CD14-positive monocyte (primary cell): ENCODE measurements at regions not wholly inside any gene's neighbourhood (a gene's known extent, or its start where the extent isn't known, plus 50 kb on each side); places are given as distances from the start of the nearest gene placed in this dataset.
"Not testable (repeated sequence)": the region's sequence is repeated elsewhere in the genome, so short reads cannot be mapped to it uniquely, and the experiment has no call there.

Source experiments
- DNase-seq, 3 donors: peaks; one replicate each; pipeline ENCODE4 v3.0.0-alpha.2; 2011 to 2022
- H2AFZ ChIP-seq: 2 replicates; pipeline ENCODE4 v1.6.0; 2012; ENCODE audit warnings: mild to moderate bottlenecking, low read depth, low read length, inconsistent platforms; ENCODE audit not compliant: insufficient read depth, poor library complexity, severe bottlenecking
- H3K27ac ChIP-seq, 2 donors: 1 replicate in 1 of 2; 2 replicates in 1 of 2; pipeline ENCODE4 v1.5.1; 2012 to 2013; ENCODE audit warnings: low read length in 2 of 2, control low read depth in 1 of 2, inconsistent platforms in 1 of 2, low read depth in 1 of 2, mild to moderate bottlenecking in 1 of 2
- H3K27me3 ChIP-seq, 2 donors: one replicate each; pipeline versions ENCODE4 v1.6.0 to v1.6.1; 2011 to 2013; ENCODE audit warnings: low read length in 2 of 2; ENCODE audit not compliant: control insufficient read depth in 2 of 2, insufficient read depth in 2 of 2
- H3K36me3 ChIP-seq, 2 donors: replicated peaks in 1 of 2; 1 replicate in 1 of 2; 2 replicates in 1 of 2; pipeline versions ENCODE4 v1.5.1 to v1.6.1; 2012 to 2013; ENCODE audit warnings: low read length in 2 of 2, control low read depth in 1 of 2, inconsistent platforms in 1 of 2, mild to moderate bottlenecking in 1 of 2; ENCODE audit not compliant: insufficient read depth in 2 of 2, control insufficient read depth in 1 of 2
- H3K4me1 ChIP-seq, 2 donors: 1 replicate in 1 of 2; 2 replicates in 1 of 2; pipeline versions ENCODE4 v1.5.1 to v1.6.1; 2012 to 2013; ENCODE audit warnings: low read length in 2 of 2, control low read depth in 1 of 2, inconsistent platforms in 1 of 2, mild to moderate bottlenecking in 1 of 2, moderate library complexity in 1 of 2; ENCODE audit not compliant: insufficient read depth in 2 of 2, control insufficient read depth in 1 of 2
- H3K4me2 ChIP-seq: replicated peaks from 2 replicates; pipeline ENCODE3; 2012; ENCODE audit warnings: low read length, moderate library complexity, mild to moderate bottlenecking; ENCODE audit not compliant: poor library complexity, severe bottlenecking; ENCODE audit errors: extremely low read depth
- H3K4me3 ChIP-seq, 3 experiments: fragments of 200-600 bp in 1 of 3; sonication (generic) in 1 of 3; replicated peaks in 1 of 3; 1 replicate in 2 of 3; 2 replicates in 1 of 3; pipeline ENCODE4 v1.5.1; 2011 to 2013; ENCODE audit warnings: low read length in 3 of 3, mild to moderate bottlenecking in 3 of 3, control low read depth in 2 of 3, low read depth in 2 of 3, inconsistent platforms in 1 of 3, moderate library complexity in 1 of 3
- H3K79me2 ChIP-seq: 2 replicates; pipeline ENCODE4 v1.6.0; 2012; ENCODE audit warnings: mild to moderate bottlenecking, control low read depth, inconsistent platforms, low read length, moderate library complexity; ENCODE audit not compliant: insufficient read depth
- H3K9ac ChIP-seq: 2 replicates; pipeline ENCODE4 v1.6.0; 2017; ENCODE audit warnings: low read length, mild to moderate bottlenecking; ENCODE audit not compliant: insufficient read depth, poor library complexity, severe bottlenecking
- H3K9me3 ChIP-seq, 2 donors: replicated peaks in 1 of 2; 1 replicate in 1 of 2; 2 replicates in 1 of 2; pipeline versions ENCODE4 v1.5.1 to v1.6.1; 2012 to 2013; ENCODE audit warnings: low read length in 2 of 2, control low read depth in 1 of 2; ENCODE audit not compliant: control insufficient read depth in 1 of 2, insufficient read depth in 1 of 2
- H4K20me1 ChIP-seq: 2 replicates; pipeline ENCODE4 v1.6.0; 2012; ENCODE audit warnings: mild to moderate bottlenecking, low read length, control low read depth, moderate library complexity; ENCODE audit not compliant: insufficient read depth
- H3K27ac Mint-ChIP-seq, 7 donors: one replicate each; pipeline ENCODE4 v1.8.0; 2020; ENCODE audit warnings: mild to moderate bottlenecking in 7 of 7, mixed read lengths in 7 of 7, moderate library complexity in 6 of 7, inconsistent platforms in 2 of 7
- H3K27me3 Mint-ChIP-seq, 3 donors: one replicate each; pipeline ENCODE4 v1.8.0; 2021 to 2022; ENCODE audit warnings: low read depth in 3 of 3, mild to moderate bottlenecking in 3 of 3, mixed read lengths in 3 of 3, moderate library complexity in 3 of 3, inconsistent platforms in 1 of 3
- H3K36me3 Mint-ChIP-seq, 2 donors: one replicate each; pipeline ENCODE4 v1.8.0; 2020; ENCODE audit warnings: mixed read lengths in 2 of 2, inconsistent platforms in 1 of 2, mild to moderate bottlenecking in 1 of 2
- H3K4me1 Mint-ChIP-seq: one replicate; pipeline ENCODE4 v1.8.0; 2020; ENCODE audit warnings: mild to moderate bottlenecking, mixed read lengths
- H3K4me3 Mint-ChIP-seq, 2 donors: one replicate each; pipeline ENCODE4 v1.8.0; 2020; ENCODE audit warnings: mild to moderate bottlenecking in 2 of 2, mixed read lengths in 2 of 2, moderate library complexity in 1 of 2
- H3K9me3 Mint-ChIP-seq, 7 donors: one replicate each; pipeline ENCODE4 v1.8.0; 2020 to 2022; ENCODE audit warnings: mixed read lengths in 7 of 7, mild to moderate bottlenecking in 6 of 7, moderate library complexity in 6 of 7, inconsistent platforms in 2 of 7
- CTCF ChIP-seq: fragments of 200-600 bp; IDR thresholded peaks from one replicate; pipeline ENCODE4 v1.8.0; 2022; ENCODE audit warnings: antibody characterized with exemption, mild to moderate bottlenecking
- WGBS: methylation state at CpG from one replicate; pipeline ENCODE4 v1.1.5; 2013; ENCODE audit warnings: missing lambda C conversion rate; ENCODE audit not compliant: insufficient coverage; 5-methylcytosine and 5-hydroxymethylcytosine counted together
- intact Hi-C, 2 donors: fragments of 100-400 bp; cut with micrococcal nuclease; formaldehyde crosslinking; loops; one replicate each; pipeline versions ENCODE4 v1.15.0 to v1.15.1; 2023

GRCh38 chr15:69677403-69677802 lies 224.8 kb downstream of the RPLP1 start:
- H3K27ac ChIP-seq, result no peak overlapping the region
- H2AFZ ChIP-seq, result no peak overlapping the region
- no peaks in the 10 kb centered on the region for H3K27me3 ChIP-seq
- DNase-seq, result peak; percentile 35 to 50 (median 37)
- peak overlapping the region; percentile 22 for H3K4me2 ChIP-seq
- WGBS, result 24% methylated on average over 2 of the region's 4 CpGs
- no peak for TF ChIP-seq CTCF
- Mint-ChIP-seq H3K27ac (peak overlapping the region in 4 of 7 donors; percentile 6 to 74 (median 28)), H3K36me3 (no peaks in the 10 kb centered on the region), H3K4me3 (peak overlapping the region in 1 of 2 donors; percentile 26), H3K4me1 (peaks cover 36% of the 10 kb centered on the region), H3K27me3 (peaks cover 9 to 14% (median 14%) of the 10 kb centered on the region in 3 donors), H3K9me3 (peaks cover 0 to 9% (median 3%) of the 10 kb centered on the region in 7 donors)
- intact Hi-C loops, result no loop called here
- H4K20me1 ChIP-seq, result no peaks in the 10 kb centered on the region
- H3K9me3 ChIP-seq, result peaks cover 0 to 2% of the 10 kb centered on the region in 2 donors
- no peaks in the 10 kb centered on the region for H3K36me3 ChIP-seq
- H3K9ac ChIP-seq, result no peak overlapping the region
- H3K79me2 ChIP-seq, result no peaks in the 10 kb centered on the region
- peaks cover 23 to 26% of the 10 kb centered on the region in 2 donors for H3K4me1 ChIP-seq
- H3K4me3 ChIP-seq, result no peak overlapping the region

GRCh38 chr15:69679623-69680228 lies 227.1 kb downstream of the RPLP1 start:
- no peaks in the 10 kb centered on the region for H3K36me3 Mint-ChIP-seq
- Histone ChIP-seq H2AFZ (no peak overlapping the region), H3K4me3 (no peak overlapping the region), H3K27ac (no peak overlapping the region), H3K4me2 (no peak overlapping the region), H3K79me2 (no peaks in the 10 kb centered on the region), H3K9ac (no peak overlapping the region), H3K9me3 (peaks cover 0 to 3% of the 10 kb centered on the region in 2 donors), H4K20me1 (no peaks in the 10 kb centered on the region), H3K36me3 (no peaks in the 10 kb centered on the region), H3K4me1 (peaks cover 23 to 26% of the 10 kb centered on the region in 2 donors), H3K27me3 (no peaks in the 10 kb centered on the region)
- peaks cover 36% of the 10 kb centered on the region for H3K4me1 Mint-ChIP-seq
- peak in 1 of 3 donors; percentile 30 for DNase-seq
- no peak overlapping the region for H3K27ac Mint-ChIP-seq
- TF ChIP-seq CTCF, result no peak
- H3K27me3 Mint-ChIP-seq, result peaks cover 8 to 13% (median 9%) of the 10 kb centered on the region in 3 donors
- no peak overlapping the region for H3K4me3 Mint-ChIP-seq
- H3K9me3 Mint-ChIP-seq, result peaks cover 0 to 15% (median 9%) of the 10 kb centered on the region in 7 donors
- 63% methylated on average over 4 of the region's 9 CpGs for WGBS
- intact Hi-C loops, result no loop called here

GRCh38 chr15:69684823-69685222 lies 232.2 kb downstream of the RPLP1 start:
- H3K4me3 ChIP-seq, H3K36me3 Mint-ChIP-seq, H2AFZ ChIP-seq, H3K79me2 ChIP-seq, H3K27ac ChIP-seq, H3K27me3 ChIP-seq, H3K4me2 ChIP-seq, DNase-seq, H3K9ac ChIP-seq, H4K20me1 ChIP-seq, H3K4me3 Mint-ChIP-seq, intact Hi-C loops, H3K27me3 Mint-ChIP-seq, H3K36me3 ChIP-seq: not testable (repeated sequence)
- H3K4me1 ChIP-seq, result peaks cover 9 to 12% of the 10 kb centered on the region in 2 donors
- H3K9me3 ChIP-seq, result peaks cover 17 to 23% of the 10 kb centered on the region in 2 donors
- peak overlapping the region in 2 of 7 donors; percentile 8 to 50 for H3K27ac Mint-ChIP-seq
- H3K9me3 Mint-ChIP-seq, result peaks cover 13 to 35% (median 32%) of the 10 kb centered on the region in 7 donors
- H3K4me1 Mint-ChIP-seq, result peaks cover 16% of the 10 kb centered on the region
- WGBS, result 100% methylated on average over 1 of the region's 4 CpGs
